Tibial nerve (tissue), 3 donors: ENCODE measurements at regions not wholly inside any gene's neighbourhood (a gene's known extent, or its start where the extent isn't known, plus 50 kb on each side); places are given as distances from the start of the nearest gene placed in this dataset.

Source experiments
- POLR2A ChIP-seq, 2 donors: fragments of 450-650 bp; IDR thresholded peaks; one replicate each; pipeline ENCODE4 v1.6.1; 2017; ENCODE audit warnings: antibody characterized with exemption in 2 of 2, mild to moderate bottlenecking in 2 of 2, moderate library complexity in 2 of 2
- TF ChIP-seq, protein P1 (sequence below), 5 experiments: fragments of 200-600 bp in 3 of 5; fragments of 450-650 bp in 2 of 5; sonication (generic) in 3 of 5; IDR thresholded peaks; one replicate each; pipeline ENCODE4 v1.5.1; 2016 to 2019; ENCODE audit warnings: antibody characterized with exemption in 5 of 5, mild to moderate bottlenecking in 3 of 5, moderate library complexity in 2 of 5

DNA sequence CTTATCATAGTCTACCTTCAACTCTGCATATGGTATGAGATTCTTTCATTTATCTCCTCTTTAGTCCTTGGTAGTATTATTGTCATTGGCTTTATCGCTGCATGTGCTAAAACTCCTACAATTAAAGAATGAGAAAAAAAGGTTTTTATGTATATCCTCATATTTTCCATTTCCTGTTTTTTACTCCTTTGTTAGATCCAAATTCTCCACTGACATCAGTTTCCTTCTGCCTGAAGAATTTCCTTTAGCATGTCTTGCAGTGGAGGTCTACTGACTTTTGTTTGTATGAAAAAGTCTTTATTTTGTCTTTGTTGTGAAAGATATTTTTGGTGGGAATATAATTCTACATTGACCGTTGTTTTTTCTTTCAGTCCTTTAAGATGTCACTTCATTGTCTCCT lies 81.0 kb upstream of the TNIK start:
- TF ChIP-seq, protein P1, sequence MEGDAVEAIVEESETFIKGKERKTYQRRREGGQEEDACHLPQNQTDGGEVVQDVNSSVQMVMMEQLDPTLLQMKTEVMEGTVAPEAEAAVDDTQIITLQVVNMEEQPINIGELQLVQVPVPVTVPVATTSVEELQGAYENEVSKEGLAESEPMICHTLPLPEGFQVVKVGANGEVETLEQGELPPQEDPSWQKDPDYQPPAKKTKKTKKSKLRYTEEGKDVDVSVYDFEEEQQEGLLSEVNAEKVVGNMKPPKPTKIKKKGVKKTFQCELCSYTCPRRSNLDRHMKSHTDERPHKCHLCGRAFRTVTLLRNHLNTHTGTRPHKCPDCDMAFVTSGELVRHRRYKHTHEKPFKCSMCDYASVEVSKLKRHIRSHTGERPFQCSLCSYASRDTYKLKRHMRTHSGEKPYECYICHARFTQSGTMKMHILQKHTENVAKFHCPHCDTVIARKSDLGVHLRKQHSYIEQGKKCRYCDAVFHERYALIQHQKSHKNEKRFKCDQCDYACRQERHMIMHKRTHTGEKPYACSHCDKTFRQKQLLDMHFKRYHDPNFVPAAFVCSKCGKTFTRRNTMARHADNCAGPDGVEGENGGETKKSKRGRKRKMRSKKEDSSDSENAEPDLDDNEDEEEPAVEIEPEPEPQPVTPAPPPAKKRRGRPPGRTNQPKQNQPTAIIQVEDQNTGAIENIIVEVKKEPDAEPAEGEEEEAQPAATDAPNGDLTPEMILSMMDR (IDR thresholded peaks at IDR 0.05) = no peak
- TF ChIP-seq POLR2A (IDR thresholded peaks at IDR 0.05) = no peak
